ENCODE measurements at regions not wholly inside any gene's neighbourhood (a gene's known extent, or its start where the extent isn't known, plus 50 kb on each side); places are given as distances from the start of the nearest gene placed in this dataset.

GRCh38 chr2:223652902-223653301 is 50.7 kb upstream of the SCG2 start:
- no peak for DNase-seq (ENCODE audit: low read depth)
- no peak for TF ChIP-seq CTCF (IDR thresholded peaks at IDR 0.05; ENCODE audit: insufficient read depth, low read depth, low read length)
- no peak overlapping the region for H3K4me3 ChIP-seq (ENCODE audit: low read depth, low read length)

GRCh38 chr2:223652122-223652521 is 50.0 kb upstream of the SCG2 start:
- no peak overlapping the region for H3K4me3 ChIP-seq (ENCODE audit: low read depth, low read length)
- DNase-seq (ENCODE audit: low read depth) = no peak
- TF ChIP-seq CTCF (IDR thresholded peaks at IDR 0.05; ENCODE audit: insufficient read depth, low read depth, low read length) = no peak
